Neural progenitor cell (in vitro differentiated cells): ENCODE measurements at regions not wholly inside any gene's neighbourhood (a gene's known extent, or its start where the extent isn't known, plus 50 kb on each side); places are given as distances from the start of the nearest gene placed in this dataset.

Experiments
- CTCF ChIP-seq: fragments of 200-600 bp; sonication (generic); IDR thresholded peaks from 2 replicates; pipeline ENCODE4 v1.5.1; 2017; ENCODE audit warnings: antibody characterized with exemption, mild to moderate bottlenecking
- EZH2 ChIP-seq: fragments of 200-600 bp; sonication (generic); IDR thresholded peaks from 2 replicates; pipeline ENCODE4 v1.6.1; 2017; ENCODE audit warnings: antibody characterized with exemption, mild to moderate bottlenecking, moderate library complexity
- EZH2phosphoT487 ChIP-seq: fragments of 200-600 bp; sonication (generic); IDR thresholded peaks from 2 replicates; pipeline ENCODE4 v1.6.1; 2017; ENCODE audit warnings: antibody characterized with exemption

- TF ChIP-seq CTCF (no peak), EZH2phosphoT487 (no peak), EZH2 (no peak)
These were observed 1108.1 kb downstream of the BCL11B start for GRCh38 chr14:98163873-98164272.
